NCI-H2029 treated with DMSO at 0.1 percent for 48 hours (cell line): ENCODE measurements at regions not wholly inside any gene's neighbourhood (a gene's known extent, or its start where the extent isn't known, plus 50 kb on each side); places are given as distances from the start of the nearest gene placed in this dataset.

Experiments
- DNase-seq: peaks from one replicate; lab custom pipeline; 2025; lab: John Stamatoyannopoulos, UW

GRCh38 chr16:13291591-13292333, 390.4 kb downstream of the SHISA9 start:
- DNase-seq, result no peak

- DNase-seq, result no peak
Observed at GRCh38 chr16:13296206-13296605, 394.8 kb downstream of the SHISA9 start.

- DNase-seq, result no peak
Observed at GRCh38 chr16:13298666-13299065, 397.3 kb downstream of the SHISA9 start.

- DNase-seq, result no peak
Observed at GRCh38 chr16:13300066-13300840, 398.9 kb downstream of the SHISA9 start.

GRCh38 chr16:13305019-13305755, 403.8 kb downstream of the SHISA9 start:
- DNase-seq, result no peak

GRCh38 chr16:13306161-13306995, 405.0 kb downstream of the SHISA9 start:
- DNase-seq, result no peak

- DNase-seq, result no peak
Observed at GRCh38 chr16:13307255-13307654, 405.9 kb downstream of the SHISA9 start.

- DNase-seq, result no peak
Observed at GRCh38 chr16:13307851-13308250, 406.5 kb downstream of the SHISA9 start.

- DNase-seq, result no peak
Observed at GRCh38 chr16:13312063-13312462, 410.7 kb downstream of the SHISA9 start.

- no peak for DNase-seq
Observed at GRCh38 chr16:13313351-13313750, 412.0 kb downstream of the SHISA9 start.

GRCh38 chr16:13314633-13315032, 413.2 kb downstream of the SHISA9 start:
- DNase-seq, result no peak

GRCh38 chr16:13315642-13316427, 414.4 kb downstream of the SHISA9 start:
- no peak for DNase-seq

GRCh38 chr16:13322336-13322735, 420.9 kb downstream of the SHISA9 start:
- DNase-seq, result no peak

- no peak for DNase-seq
Observed at GRCh38 chr16:13324851-13325250, 423.5 kb downstream of the SHISA9 start.

GRCh38 chr16:13325396-13325795, 424.0 kb downstream of the SHISA9 start:
- DNase-seq, result no peak

- DNase-seq, result no peak
Observed at GRCh38 chr16:13331918-13332317, 430.5 kb downstream of the SHISA9 start.

- DNase-seq, result peak; percentile 63
Observed at GRCh38 chr16:13332713-13333255, 431.4 kb downstream of the SHISA9 start.

- peak; percentile 32 for DNase-seq
Observed at GRCh38 chr16:13333336-13333735, 431.9 kb downstream of the SHISA9 start.

- DNase-seq, result no peak
Observed at GRCh38 chr16:13335879-13336278, 434.5 kb downstream of the SHISA9 start.

GRCh38 chr16:13336335-13336734, 434.9 kb downstream of the SHISA9 start:
- no peak for DNase-seq
